B cell (primary cell): ENCODE measurements at regions not wholly inside any gene's neighbourhood (a gene's known extent, or its start where the extent isn't known, plus 50 kb on each side); places are given as distances from the start of the nearest gene placed in this dataset.

Experiments
- ATAC-seq: fragments of 200-7000 bp; cut with Tn5 transposase; one replicate; pipeline ENCODE4 v1.10.0; 2021; ENCODE audit warnings: low read depth, mild to moderate bottlenecking, moderate number of reproducible peaks, moderate library complexity
- CTCF ChIA-PET: fragments of 350-600 bp; sonication (Branson Sonifier 250); formaldehyde crosslinking; loops from one replicate; lab custom pipeline; 2021; ENCODE audit warnings: antibody characterized with exemption, inconsistent platforms; lab: Charles Lee
- POLR2A ChIA-PET: fragments of 350-600 bp; sonication (Branson Sonifier 250); formaldehyde crosslinking; loops from one replicate; lab custom pipeline; 2021; ENCODE audit warnings: antibody characterized with exemption; lab: Charles Lee
- DNase-seq: peaks from one replicate; pipeline ENCODE4 v3.0.0; 2013
- H2AFZ ChIP-seq: 2 replicates; pipeline ENCODE4 v1.6.1; 2012; ENCODE audit warnings: mild to moderate bottlenecking, low read depth, low read length; ENCODE audit not compliant: insufficient read depth, poor library complexity, severe bottlenecking
- H3K27ac ChIP-seq, 2 donors: 1 replicate in 1 of 2; 2 replicates in 1 of 2; pipeline ENCODE4 v1.5.1; 2012 to 2013; ENCODE audit warnings: low read length in 2 of 2, mild to moderate bottlenecking in 2 of 2, moderate library complexity in 1 of 2
- H3K27me3 ChIP-seq, 4 experiments: fragments of 200-600 bp in 1 of 4; sonication (generic) in 1 of 4; replicated peaks in 1 of 4; 1 replicate in 2 of 4; 2 replicates in 2 of 4; pipeline versions ENCODE4 v1.6.1 to v1.7.0; 2013 to 2016; ENCODE audit warnings: low read length in 3 of 4, mild to moderate bottlenecking in 2 of 4, mixed read lengths in 1 of 4, moderate library complexity in 1 of 4; ENCODE audit not compliant: insufficient read depth in 4 of 4, control insufficient read depth in 3 of 4; ENCODE audit errors: control extremely low read depth in 1 of 4
- H3K36me3 ChIP-seq, 2 experiments: replicated peaks in 1 of 2; 1 replicate in 1 of 2; 2 replicates in 1 of 2; pipeline versions ENCODE4 v1.6.1 to v1.7.1; 2013; ENCODE audit warnings: low read length in 1 of 2; ENCODE audit not compliant: insufficient read depth in 2 of 2, control insufficient read depth in 1 of 2; ENCODE audit errors: control extremely low read depth in 1 of 2, extremely low read depth in 1 of 2
- H3K4me1 ChIP-seq, 2 donors: fragments of 200-600 bp in 1 of 2; sonication (generic) in 1 of 2; 1 replicate in 1 of 2; 2 replicates in 1 of 2; pipeline versions ENCODE4 v1.5.1 to v1.6.1; 2013 to 2017; ENCODE audit warnings: low read length in 2 of 2; ENCODE audit not compliant: control insufficient read depth in 2 of 2, insufficient read depth in 2 of 2
- H3K4me2 ChIP-seq: replicated peaks from 2 replicates; pipeline ENCODE3; 2012; ENCODE audit warnings: mild to moderate bottlenecking, low read depth, low read length; ENCODE audit not compliant: poor library complexity, severe bottlenecking
- H3K4me3 ChIP-seq, 5 experiments: fragments of 200-600 bp in 1 of 5; sonication (generic) in 1 of 5; 1 replicate in 3 of 5; 2 replicates in 2 of 5; pipeline versions ENCODE4 v1.5.1 to v1.7.0; 2011 to 2016; ENCODE audit warnings: low read length in 4 of 5, mild to moderate bottlenecking in 4 of 5, low read depth in 2 of 5, control low read depth in 1 of 5, moderate library complexity in 1 of 5; ENCODE audit not compliant: insufficient read depth in 1 of 5; ENCODE audit errors: control extremely low read depth in 1 of 5, extremely low read depth in 1 of 5
- H3K79me2 ChIP-seq: fragments of 200-600 bp; sonication (generic); one replicate; pipeline ENCODE4 v1.6.0; 2016; ENCODE audit warnings: low read length; ENCODE audit not compliant: control insufficient read depth, insufficient read depth
- H3K9ac ChIP-seq: fragments of 200-600 bp; sonication (generic); 2 replicates; pipeline ENCODE4 v1.6.1; 2017; ENCODE audit warnings: mild to moderate bottlenecking, low read length, moderate library complexity
- H3K9me3 ChIP-seq, 3 donors: one replicate each; pipeline versions ENCODE4 v1.6.1 to v1.7.1; 2013; ENCODE audit warnings: low read length in 2 of 3; ENCODE audit not compliant: control insufficient read depth in 2 of 3, insufficient read depth in 1 of 3; ENCODE audit errors: control extremely low read depth in 1 of 3
- H4K20me1 ChIP-seq: 2 replicates; pipeline ENCODE4 v1.6.0; 2012; ENCODE audit warnings: mild to moderate bottlenecking, low read length; ENCODE audit not compliant: insufficient read depth, control insufficient read depth, poor library complexity, severe bottlenecking
- H3K27ac Mint-ChIP-seq: one replicate; pipeline ENCODE4 v1.8.0; 2021; ENCODE audit warnings: mixed read lengths
- H3K27me3 Mint-ChIP-seq: one replicate; pipeline ENCODE4 v1.8.0; 2021; ENCODE audit warnings: mixed read lengths
- H3K4me1 Mint-ChIP-seq: one replicate; pipeline ENCODE4 v1.8.0; 2021; ENCODE audit warnings: mixed read lengths
- H3K4me3 Mint-ChIP-seq: one replicate; pipeline ENCODE4 v1.8.0; 2021; ENCODE audit warnings: mixed read lengths
- H3K9me3 Mint-ChIP-seq: one replicate; pipeline ENCODE4 v1.8.0; 2022; ENCODE audit warnings: mixed read lengths; ENCODE audit not compliant: insufficient read depth
- EZH2 ChIP-seq: IDR thresholded peaks from 2 replicates; pipeline ENCODE4 v1.6.1; 2012; ENCODE audit warnings: borderline replicate concordance, low read depth, mild to moderate bottlenecking, moderate library complexity, low read length; ENCODE audit not compliant: insufficient read depth, poor library complexity, severe bottlenecking
- WGBS: methylation state at CpG from one replicate; pipeline ENCODE4 v1.1.5; 2013; ENCODE audit warnings: missing lambda C conversion rate; ENCODE audit not compliant: insufficient coverage; 5-methylcytosine and 5-hydroxymethylcytosine counted together
- intact Hi-C: fragments of 100-400 bp; cut with micrococcal nuclease; formaldehyde crosslinking; loops from one replicate; pipeline ENCODE4 v1.10.0; 2022
- TF ChIP-seq, protein P1 (sequence below): fragments of 200-600 bp; IDR thresholded peaks from one replicate; pipeline ENCODE4 v1.8.0; 2022; ENCODE audit warnings: antibody characterized with exemption, mild to moderate bottlenecking

DNA sequence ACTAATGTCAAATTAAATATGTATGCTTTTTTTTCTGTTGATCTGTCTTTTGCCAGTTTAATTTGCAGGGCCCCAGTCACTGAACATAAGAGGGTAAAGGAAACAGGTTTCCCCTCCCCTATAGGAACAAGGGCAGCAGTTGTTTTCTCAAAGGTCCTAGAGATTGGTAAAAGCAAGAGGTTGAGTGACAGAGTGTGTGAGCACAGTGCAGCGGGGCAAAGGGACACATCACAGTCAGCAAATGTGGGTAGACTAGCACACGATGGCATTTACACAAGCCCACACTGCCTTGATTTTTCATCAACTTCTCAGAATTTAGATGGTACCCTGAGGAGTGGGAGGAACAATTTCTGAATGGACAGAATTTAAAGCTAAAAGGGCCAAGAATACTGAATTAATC lies 138.7 kb upstream of the MYLIP start:
- ChIA-PET CTCF (no interaction called here), POLR2A (no interaction called here)
- no peak overlapping the region for H3K9ac ChIP-seq
- no peak for DNase-seq
- H3K4me3 ChIP-seq, result no peak overlapping the region
- no peaks in the 10 kb centered on the region for H3K79me2 ChIP-seq
- no peak overlapping the region for H3K4me2 ChIP-seq
- Mint-ChIP-seq H3K27me3 (no peaks in the 10 kb centered on the region), H3K4me3 (no peak overlapping the region), H3K27ac (no peak overlapping the region), H3K4me1 (peaks cover 2% of the 10 kb centered on the region), H3K9me3 (no peaks in the 10 kb centered on the region)
- no peaks in the 10 kb centered on the region for H3K27me3 ChIP-seq
- no peak overlapping the region for H3K27ac ChIP-seq
- no peaks in the 10 kb centered on the region for H3K36me3 ChIP-seq
- intact Hi-C loops, result no loop called here
- H3K9me3 ChIP-seq, result no peaks in the 10 kb centered on the region
- no peak overlapping the region for H2AFZ ChIP-seq
- ATAC-seq, result no peak
- WGBS, result no CpG with 5 or more reads among the region's 2 CpGs
- no peak for TF ChIP-seq EZH2
- TF ChIP-seq, protein P1, sequence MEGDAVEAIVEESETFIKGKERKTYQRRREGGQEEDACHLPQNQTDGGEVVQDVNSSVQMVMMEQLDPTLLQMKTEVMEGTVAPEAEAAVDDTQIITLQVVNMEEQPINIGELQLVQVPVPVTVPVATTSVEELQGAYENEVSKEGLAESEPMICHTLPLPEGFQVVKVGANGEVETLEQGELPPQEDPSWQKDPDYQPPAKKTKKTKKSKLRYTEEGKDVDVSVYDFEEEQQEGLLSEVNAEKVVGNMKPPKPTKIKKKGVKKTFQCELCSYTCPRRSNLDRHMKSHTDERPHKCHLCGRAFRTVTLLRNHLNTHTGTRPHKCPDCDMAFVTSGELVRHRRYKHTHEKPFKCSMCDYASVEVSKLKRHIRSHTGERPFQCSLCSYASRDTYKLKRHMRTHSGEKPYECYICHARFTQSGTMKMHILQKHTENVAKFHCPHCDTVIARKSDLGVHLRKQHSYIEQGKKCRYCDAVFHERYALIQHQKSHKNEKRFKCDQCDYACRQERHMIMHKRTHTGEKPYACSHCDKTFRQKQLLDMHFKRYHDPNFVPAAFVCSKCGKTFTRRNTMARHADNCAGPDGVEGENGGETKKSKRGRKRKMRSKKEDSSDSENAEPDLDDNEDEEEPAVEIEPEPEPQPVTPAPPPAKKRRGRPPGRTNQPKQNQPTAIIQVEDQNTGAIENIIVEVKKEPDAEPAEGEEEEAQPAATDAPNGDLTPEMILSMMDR, result no peak
- H3K4me1 ChIP-seq, result no peaks in the 10 kb centered on the region
- H4K20me1 ChIP-seq, result no peaks in the 10 kb centered on the region

DNA sequence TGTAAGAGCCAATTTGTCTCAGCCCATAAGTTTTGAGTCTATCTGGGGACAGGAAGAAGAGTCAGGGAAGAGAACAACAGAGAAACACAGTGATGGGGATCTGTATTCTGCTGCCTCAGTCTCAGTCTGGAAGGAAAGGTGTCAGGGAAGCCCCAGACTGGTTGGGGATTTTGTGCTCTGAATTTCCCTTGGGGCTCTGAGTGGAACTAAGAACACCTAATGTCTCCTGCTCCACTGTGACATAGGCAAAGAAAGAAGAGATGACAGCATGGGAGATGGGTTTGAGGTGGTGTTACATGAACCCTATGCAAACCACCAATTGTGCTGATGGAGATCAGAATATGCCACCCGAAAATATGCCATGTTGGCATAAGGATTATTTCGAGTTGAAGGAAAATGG lies 139.5 kb upstream of the MYLIP start:
- Histone ChIP-seq H3K9ac (no peak overlapping the region), H4K20me1 (no peaks in the 10 kb centered on the region), H3K36me3 (no peaks in the 10 kb centered on the region), H3K9me3 (no peaks in the 10 kb centered on the region), H3K27ac (no peak overlapping the region), H3K4me1 (no peaks in the 10 kb centered on the region), H3K79me2 (no peaks in the 10 kb centered on the region), H3K27me3 (no peaks in the 10 kb centered on the region), H2AFZ (no peak overlapping the region), H3K4me2 (no peak overlapping the region), H3K4me3 (no peak overlapping the region)
- ChIA-PET CTCF (no interaction called here), POLR2A (no interaction called here)
- H3K27me3 Mint-ChIP-seq, result no peaks in the 10 kb centered on the region
- 83% methylated on average over 1 of the region's 2 CpGs for WGBS
- H3K9me3 Mint-ChIP-seq, result no peaks in the 10 kb centered on the region
- intact Hi-C loops, result no loop called here
- H3K27ac Mint-ChIP-seq, result no peak overlapping the region
- TF ChIP-seq, protein P1, result no peak
- TF ChIP-seq EZH2, result no peak
- no peaks in the 10 kb centered on the region for H3K4me1 Mint-ChIP-seq
- H3K4me3 Mint-ChIP-seq, result no peak overlapping the region
- DNase-seq, result no peak
- no peak for ATAC-seq
